Tibial nerve (tissue), 4 donors: ENCODE measurements at regions not wholly inside any gene's neighbourhood (a gene's known extent, or its start where the extent isn't known, plus 50 kb on each side); places are given as distances from the start of the nearest gene placed in this dataset.

Source experiments
- DNase-seq, 2 donors: peaks; one replicate each; pipeline ENCODE4 v3.0.0-alpha.2; 2019; ENCODE audit warnings: low spot score in 2 of 2
- H3K27ac ChIP-seq, 4 donors: fragments of 200-600 bp; sonication (generic) in 3 of 4; one replicate each; pipeline ENCODE4 v1.5.1; 2017 to 2019; ENCODE audit warnings: mild to moderate bottlenecking in 1 of 4
- H3K27me3 ChIP-seq, 2 donors: fragments of 200-600 bp; sonication (generic) in 1 of 2; one replicate each; pipeline versions ENCODE4 v1.5.1 to v1.6.0; 2017 to 2019
- H3K36me3 ChIP-seq, 3 donors: fragments of 200-600 bp; sonication (generic); one replicate each; pipeline ENCODE4 v1.5.1; 2018 to 2019
- H3K4me1 ChIP-seq, 4 donors: fragments of 200-600 bp; sonication (generic) in 3 of 4; one replicate each; pipeline ENCODE4 v1.5.1; 2017 to 2019
- H3K4me3 ChIP-seq, 4 donors: fragments of 200-600 bp; sonication (generic) in 3 of 4; one replicate each; pipeline ENCODE4 v1.5.1; 2017 to 2019; ENCODE audit warnings: mild to moderate bottlenecking in 1 of 4, moderate library complexity in 1 of 4
- H3K9me3 ChIP-seq, 4 donors: fragments of 200-600 bp; sonication (generic) in 3 of 4; one replicate each; pipeline ENCODE4 v1.5.1; 2017 to 2019
- EP300 ChIP-seq, 2 donors: sonication (generic); formaldehyde crosslinking; IDR thresholded peaks; one replicate each; pipeline ENCODE4 v1.6.1; 2017; ENCODE audit warnings: antibody characterized with exemption in 2 of 2, mild to moderate bottlenecking in 1 of 2
- POLR2A ChIP-seq, 2 donors: fragments of 450-650 bp; IDR thresholded peaks; one replicate each; pipeline ENCODE4 v1.6.1; 2017; ENCODE audit warnings: antibody characterized with exemption in 2 of 2, mild to moderate bottlenecking in 2 of 2, moderate library complexity in 2 of 2
- WGBS, 2 donors: methylation state at CpG; one replicate each; pipeline ENCODE4 v1.1.5; 2018; 5-methylcytosine and 5-hydroxymethylcytosine counted together
- TF ChIP-seq, protein P1 (sequence below), 5 experiments: fragments of 200-600 bp in 3 of 5; fragments of 450-650 bp in 2 of 5; sonication (generic) in 3 of 5; IDR thresholded peaks; one replicate each; pipeline ENCODE4 v1.5.1; 2016 to 2019; ENCODE audit warnings: antibody characterized with exemption in 5 of 5, mild to moderate bottlenecking in 3 of 5, moderate library complexity in 2 of 5

DNA sequence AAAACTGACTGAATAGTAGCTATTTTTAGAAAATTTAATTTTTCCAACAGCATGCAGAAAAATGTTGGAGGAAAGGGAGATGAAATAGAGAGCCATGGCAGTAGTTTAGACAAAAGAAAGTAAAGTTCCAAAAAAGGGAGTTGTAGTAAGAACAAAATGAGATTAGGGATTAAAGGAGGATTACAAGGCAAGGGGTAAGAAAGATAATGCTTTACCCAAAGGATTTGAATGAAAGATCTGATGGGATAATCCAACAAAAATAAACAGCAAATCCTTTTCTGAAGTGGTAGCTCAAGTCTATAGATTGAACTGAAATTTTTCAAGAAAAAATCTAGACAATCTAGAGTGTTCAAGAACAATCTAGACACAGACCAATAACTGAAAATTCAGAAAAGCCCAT lies 644.3 kb upstream of the FSHR start:
- Histone ChIP-seq H3K27me3 (no peaks in the 10 kb centered on the region), H3K4me1 (no peaks in the 10 kb centered on the region), H3K27ac (no peak overlapping the region), H3K4me3 (no peak overlapping the region), H3K36me3 (no peaks in the 10 kb centered on the region), H3K9me3 (no peaks in the 10 kb centered on the region)
- TF ChIP-seq EP300 (IDR thresholded peaks at IDR 0.05), result no peak
- TF ChIP-seq, protein P1, sequence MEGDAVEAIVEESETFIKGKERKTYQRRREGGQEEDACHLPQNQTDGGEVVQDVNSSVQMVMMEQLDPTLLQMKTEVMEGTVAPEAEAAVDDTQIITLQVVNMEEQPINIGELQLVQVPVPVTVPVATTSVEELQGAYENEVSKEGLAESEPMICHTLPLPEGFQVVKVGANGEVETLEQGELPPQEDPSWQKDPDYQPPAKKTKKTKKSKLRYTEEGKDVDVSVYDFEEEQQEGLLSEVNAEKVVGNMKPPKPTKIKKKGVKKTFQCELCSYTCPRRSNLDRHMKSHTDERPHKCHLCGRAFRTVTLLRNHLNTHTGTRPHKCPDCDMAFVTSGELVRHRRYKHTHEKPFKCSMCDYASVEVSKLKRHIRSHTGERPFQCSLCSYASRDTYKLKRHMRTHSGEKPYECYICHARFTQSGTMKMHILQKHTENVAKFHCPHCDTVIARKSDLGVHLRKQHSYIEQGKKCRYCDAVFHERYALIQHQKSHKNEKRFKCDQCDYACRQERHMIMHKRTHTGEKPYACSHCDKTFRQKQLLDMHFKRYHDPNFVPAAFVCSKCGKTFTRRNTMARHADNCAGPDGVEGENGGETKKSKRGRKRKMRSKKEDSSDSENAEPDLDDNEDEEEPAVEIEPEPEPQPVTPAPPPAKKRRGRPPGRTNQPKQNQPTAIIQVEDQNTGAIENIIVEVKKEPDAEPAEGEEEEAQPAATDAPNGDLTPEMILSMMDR (IDR thresholded peaks at IDR 0.05), result no peak
- no peak for TF ChIP-seq POLR2A (IDR thresholded peaks at IDR 0.05)
- no peak for DNase-seq

DNA sequence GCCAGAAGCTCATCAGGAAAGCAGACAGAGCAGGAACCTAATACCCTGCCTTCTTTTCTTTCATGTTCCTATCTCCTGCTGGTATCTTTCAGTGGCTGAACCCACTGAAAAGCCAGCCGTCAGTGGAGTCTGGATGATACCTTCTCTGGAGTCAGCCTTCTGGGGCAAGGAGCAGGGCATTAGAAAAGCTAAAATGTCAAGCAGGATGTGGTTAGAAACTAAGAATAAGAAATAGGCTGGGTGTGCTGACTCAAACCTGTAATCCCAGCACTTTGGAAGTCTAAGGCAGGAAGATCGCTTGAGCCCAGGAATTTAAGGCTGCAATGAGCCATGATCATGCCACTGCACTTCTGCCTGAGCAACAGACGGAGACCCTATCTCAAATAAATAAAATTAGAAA lies 642.0 kb upstream of the FSHR start:
- 91 to 92% methylated on average over 3 of the region's 3 CpGs for WGBS, 2 donors
- Histone ChIP-seq H3K4me3 (no peak overlapping the region), H3K27me3 (no peaks in the 10 kb centered on the region), H3K27ac (no peak overlapping the region), H3K36me3 (no peaks in the 10 kb centered on the region), H3K9me3 (no peaks in the 10 kb centered on the region), H3K4me1 (no peaks in the 10 kb centered on the region)
- DNase-seq, result no peak
- TF ChIP-seq EP300 (IDR thresholded peaks at IDR 0.05) (no peak), POLR2A (IDR thresholded peaks at IDR 0.05) (no peak)
- TF ChIP-seq, protein P1 (IDR thresholded peaks at IDR 0.05), result no peak

DNA sequence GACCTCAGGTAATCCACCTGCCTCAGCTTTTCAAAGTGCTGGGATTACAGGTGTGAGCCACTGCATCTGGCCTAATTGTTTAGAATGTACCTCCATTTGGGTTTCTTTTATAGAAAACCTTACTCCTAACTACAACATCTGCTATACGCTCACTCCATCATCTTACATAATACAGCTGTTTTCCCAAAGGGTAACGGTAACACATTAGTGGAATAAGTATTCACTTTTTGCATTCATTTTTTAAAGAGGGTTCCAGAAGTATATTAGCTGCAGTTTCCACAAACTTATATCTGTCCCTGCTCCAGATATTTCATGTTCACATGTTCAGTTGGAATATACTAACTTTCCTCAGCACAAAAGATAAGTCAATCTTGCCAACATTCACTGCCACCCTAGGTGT lies 640.1 kb upstream of the FSHR start:
- Histone ChIP-seq H3K36me3 (no peaks in the 10 kb centered on the region), H3K27ac (no peak overlapping the region), H3K9me3 (no peaks in the 10 kb centered on the region), H3K4me1 (no peaks in the 10 kb centered on the region), H3K27me3 (no peaks in the 10 kb centered on the region), H3K4me3 (no peak overlapping the region)
- WGBS, 2 donors, result 59 to 85% methylated on average over 2 of the region's 2 CpGs
- DNase-seq, result no peak
- TF ChIP-seq EP300 (IDR thresholded peaks at IDR 0.05) (no peak), POLR2A (IDR thresholded peaks at IDR 0.05) (no peak)
- TF ChIP-seq, protein P1 (IDR thresholded peaks at IDR 0.05), result no peak

DNA sequence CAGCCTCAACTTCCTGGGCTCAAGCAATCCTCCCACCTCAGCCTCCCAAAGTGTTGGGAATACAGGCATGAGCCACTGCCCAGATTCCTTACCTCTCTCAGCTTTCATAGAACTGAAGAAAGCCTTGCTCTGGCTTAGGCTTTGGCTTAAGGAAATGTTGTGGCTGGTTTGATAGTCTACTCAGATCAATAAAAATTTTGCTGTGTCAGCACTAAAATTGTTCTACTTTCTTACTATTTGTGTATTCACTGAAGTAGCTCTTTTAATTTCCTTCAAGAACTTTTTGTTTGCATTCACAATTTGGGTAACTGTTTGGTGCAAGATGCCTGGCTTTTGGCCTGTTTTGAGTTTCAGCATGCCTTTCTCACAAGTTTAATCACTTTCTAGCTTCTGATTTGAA lies 634.0 kb upstream of the FSHR start:
- no peaks in the 10 kb centered on the region for H3K4me1 ChIP-seq
- TF ChIP-seq, protein P1 (IDR thresholded peaks at IDR 0.05), result no peak
- H3K9me3 ChIP-seq, result no peaks in the 10 kb centered on the region
- H3K36me3 ChIP-seq, result no peaks in the 10 kb centered on the region
- H3K27me3 ChIP-seq, result no peaks in the 10 kb centered on the region
- H3K27ac ChIP-seq, result no peak overlapping the region
- H3K4me3 ChIP-seq, result no peak overlapping the region
- DNase-seq, result no peak

DNA sequence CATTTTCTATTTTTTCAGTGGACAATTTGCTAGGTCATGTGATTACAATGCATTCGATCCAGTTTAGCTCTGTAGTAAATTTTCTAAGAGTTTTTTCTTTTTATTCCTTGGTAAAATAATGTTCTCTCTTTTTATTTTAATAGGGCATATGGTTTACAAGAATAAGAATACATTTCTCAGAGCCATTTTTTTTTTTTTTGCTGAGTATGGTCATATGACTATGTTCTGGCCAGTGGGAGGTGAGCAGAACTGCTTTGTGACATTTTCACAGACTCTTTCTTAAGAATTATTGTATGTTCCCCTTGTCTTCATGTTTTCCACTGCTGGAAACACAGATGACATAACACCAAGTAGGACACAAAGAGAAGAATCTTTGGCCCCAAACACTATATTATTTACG lies 626.6 kb upstream of the FSHR start:
- no peak overlapping the region for H3K4me3 ChIP-seq
- 57 to 60% methylated on average over 2 of the region's 2 CpGs for WGBS, 2 donors
- no peaks in the 10 kb centered on the region for H3K9me3 ChIP-seq
- no peak for DNase-seq
- no peak overlapping the region for H3K27ac ChIP-seq
- H3K27me3 ChIP-seq, result no peaks in the 10 kb centered on the region
- H3K36me3 ChIP-seq, result no peaks in the 10 kb centered on the region
- TF ChIP-seq EP300 (IDR thresholded peaks at IDR 0.05) (no peak), POLR2A (IDR thresholded peaks at IDR 0.05) (no peak)
- TF ChIP-seq, protein P1 (IDR thresholded peaks at IDR 0.05), result no peak
- no peaks in the 10 kb centered on the region for H3K4me1 ChIP-seq
